Transverse colon (tissue), 4 donors: ENCODE measurements at regions not wholly inside any gene's neighbourhood (a gene's known extent, or its start where the extent isn't known, plus 50 kb on each side); places are given as distances from the start of the nearest gene placed in this dataset.

ENCODE experiments used
- POLR2AphosphoS5 ChIP-seq, 3 donors: sonication (generic); formaldehyde crosslinking; IDR thresholded peaks; one replicate each; pipeline ENCODE4 v1.6.1; 2016; ENCODE audit warnings: antibody characterized with exemption in 3 of 3
- TF ChIP-seq, protein P1 (sequence below), 5 experiments: fragments of 200-600 bp in 3 of 5; fragments of 450-650 bp in 2 of 5; sonication (generic) in 3 of 5; IDR thresholded peaks; 1 replicate in 2 of 5; 2 replicates in 3 of 5; pipeline ENCODE4 v1.5.1; 2016 to 2017; ENCODE audit warnings: antibody characterized with exemption in 5 of 5, inconsistent platforms in 3 of 5, mild to moderate bottlenecking in 2 of 5, moderate library complexity in 1 of 5

DNA sequence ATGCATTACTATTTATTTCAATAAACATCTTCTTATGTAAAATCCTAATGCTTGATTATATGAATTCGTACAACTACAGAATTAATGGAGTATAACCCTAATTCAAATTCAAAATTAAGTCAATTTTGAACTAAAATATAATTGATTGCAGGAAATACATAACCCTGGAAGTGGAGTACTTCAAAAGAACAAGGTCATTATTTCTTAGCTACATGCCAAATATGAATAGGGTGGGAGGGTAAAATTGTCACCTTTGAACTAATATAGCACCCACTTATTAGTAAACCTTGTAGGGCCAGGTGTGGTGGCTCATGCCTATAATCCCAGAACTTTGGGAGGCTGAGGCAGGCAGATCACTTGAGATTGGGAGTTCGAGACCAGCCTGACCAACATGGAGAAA is 895.4 kb upstream of the ACVR2A start:
- TF ChIP-seq, protein P1, sequence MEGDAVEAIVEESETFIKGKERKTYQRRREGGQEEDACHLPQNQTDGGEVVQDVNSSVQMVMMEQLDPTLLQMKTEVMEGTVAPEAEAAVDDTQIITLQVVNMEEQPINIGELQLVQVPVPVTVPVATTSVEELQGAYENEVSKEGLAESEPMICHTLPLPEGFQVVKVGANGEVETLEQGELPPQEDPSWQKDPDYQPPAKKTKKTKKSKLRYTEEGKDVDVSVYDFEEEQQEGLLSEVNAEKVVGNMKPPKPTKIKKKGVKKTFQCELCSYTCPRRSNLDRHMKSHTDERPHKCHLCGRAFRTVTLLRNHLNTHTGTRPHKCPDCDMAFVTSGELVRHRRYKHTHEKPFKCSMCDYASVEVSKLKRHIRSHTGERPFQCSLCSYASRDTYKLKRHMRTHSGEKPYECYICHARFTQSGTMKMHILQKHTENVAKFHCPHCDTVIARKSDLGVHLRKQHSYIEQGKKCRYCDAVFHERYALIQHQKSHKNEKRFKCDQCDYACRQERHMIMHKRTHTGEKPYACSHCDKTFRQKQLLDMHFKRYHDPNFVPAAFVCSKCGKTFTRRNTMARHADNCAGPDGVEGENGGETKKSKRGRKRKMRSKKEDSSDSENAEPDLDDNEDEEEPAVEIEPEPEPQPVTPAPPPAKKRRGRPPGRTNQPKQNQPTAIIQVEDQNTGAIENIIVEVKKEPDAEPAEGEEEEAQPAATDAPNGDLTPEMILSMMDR (IDR thresholded peaks at IDR 0.05), result no peak
- no peak for TF ChIP-seq POLR2AphosphoS5 (IDR thresholded peaks at IDR 0.05)
